Cerebellar cortex (tissue), 1 donor: ENCODE measurements at regions not wholly inside any gene's neighbourhood (a gene's known extent, or its start where the extent isn't known, plus 50 kb on each side); places are given as distances from the start of the nearest gene placed in this dataset.
"Not testable (repeated sequence)": the region's sequence is repeated elsewhere in the genome, so short reads cannot be mapped to it uniquely, and the experiment has no call there.

Source experiments
- DNase-seq: peaks from one replicate; pipeline ENCODE4 v3.0.0-alpha.2; 2015; ENCODE audit warnings: low spot score

DNA sequence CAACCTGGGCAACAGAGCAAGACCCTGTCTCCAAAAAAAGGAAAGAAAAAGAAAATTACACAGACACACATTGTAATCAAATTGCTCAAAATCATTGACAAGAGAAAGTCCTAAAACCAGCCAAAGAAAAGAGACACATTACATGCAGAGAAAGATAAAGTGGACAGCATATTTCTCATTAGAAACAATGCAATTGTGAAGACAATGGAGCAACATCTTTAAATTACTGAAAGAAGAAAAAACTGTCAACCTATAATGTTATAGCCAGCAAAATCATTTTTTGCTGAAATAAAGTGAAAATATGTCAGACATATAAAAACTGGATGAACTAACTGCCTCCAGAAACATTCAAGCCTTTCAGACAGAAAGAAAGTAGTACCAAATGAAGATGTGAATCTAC is 120.6 kb downstream of the TMEM167A start:
- DNase-seq = no peak

DNA sequence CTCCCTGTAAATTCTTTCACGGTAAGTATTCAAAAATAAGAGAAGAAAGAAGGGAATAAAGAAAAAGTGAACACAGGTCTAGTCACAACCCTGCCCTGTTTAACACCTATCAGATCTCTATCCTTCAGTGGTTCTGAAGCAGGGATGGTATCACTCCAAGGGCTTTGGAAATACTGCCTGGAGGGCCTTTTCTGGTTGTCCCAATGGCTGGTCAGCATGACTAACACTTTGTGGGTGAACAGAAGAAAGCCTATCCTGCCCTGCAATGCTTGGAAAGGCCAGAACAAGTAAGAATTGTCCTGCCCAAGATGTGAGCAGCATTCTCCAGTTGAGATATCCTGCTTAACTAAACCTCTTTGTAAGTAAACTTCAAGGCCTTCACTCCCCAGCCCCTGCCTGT is 124.9 kb downstream of the TMEM167A start:
- no peak for DNase-seq

DNA sequence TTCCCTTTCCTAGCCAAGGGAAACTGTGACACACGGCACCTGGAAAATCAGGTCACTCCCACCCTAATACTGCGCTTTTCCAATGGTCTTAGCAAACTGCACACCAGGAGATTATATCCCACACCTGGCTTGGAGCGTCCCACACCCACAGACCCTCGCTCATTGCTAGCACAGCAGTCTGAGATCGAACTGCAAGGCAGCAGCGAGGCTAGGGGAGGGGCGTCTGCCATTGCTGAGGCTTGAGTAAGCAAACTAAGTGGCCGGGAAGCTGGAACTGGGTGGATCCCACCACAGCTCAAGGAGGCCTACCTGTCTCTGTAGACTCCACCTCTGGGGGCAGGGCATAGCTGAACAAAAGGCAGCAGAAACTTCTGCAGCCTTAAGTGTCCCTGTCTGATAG is 132.9 kb downstream of the TMEM167A start:
- not testable (repeated sequence) for DNase-seq

- no peak for DNase-seq
Observed at GRCh38 chr5:82942083-82942881, 134.9 kb downstream of the TMEM167A start.

GRCh38 chr5:82938901-82939725 is 138.1 kb downstream of the TMEM167A start:
- DNase-seq = no peak

DNA sequence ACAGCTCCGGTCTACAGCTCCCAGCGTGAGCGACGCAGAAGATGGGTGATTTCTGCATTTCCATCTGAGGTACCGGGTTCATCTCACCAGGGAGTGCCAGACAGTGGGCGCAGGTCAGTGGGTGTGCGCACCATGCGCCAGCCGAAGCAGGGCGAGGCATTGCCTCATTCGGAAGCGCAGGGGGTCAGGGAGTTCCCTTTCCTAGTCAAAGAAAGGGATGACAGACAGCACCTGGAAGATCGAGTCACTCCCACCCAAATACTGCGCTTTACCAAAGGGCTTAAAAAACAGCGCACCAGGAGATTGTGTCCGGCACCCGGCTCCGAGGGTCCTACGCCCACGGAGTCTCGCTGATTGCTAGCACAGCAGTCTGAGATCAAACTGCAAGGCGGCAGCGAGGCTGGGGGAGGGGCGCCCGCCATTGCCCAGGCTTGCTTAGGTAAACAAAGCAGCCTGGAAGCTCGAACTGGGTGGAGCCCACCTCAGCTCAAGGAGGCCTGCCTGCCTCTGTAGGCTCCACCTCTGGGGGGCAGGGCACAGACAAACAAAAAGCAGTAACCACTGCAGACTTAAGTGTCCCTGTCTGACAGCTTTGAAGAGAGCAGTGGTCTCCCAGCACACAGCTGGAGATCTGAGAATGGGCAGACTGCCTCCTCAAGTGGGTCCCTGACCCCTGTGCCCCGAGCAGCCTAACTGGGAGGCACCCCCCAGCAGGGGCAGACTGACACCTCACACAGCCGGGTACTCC is 144.5 kb downstream of the TMEM167A start:
- not testable (repeated sequence) for DNase-seq

DNA sequence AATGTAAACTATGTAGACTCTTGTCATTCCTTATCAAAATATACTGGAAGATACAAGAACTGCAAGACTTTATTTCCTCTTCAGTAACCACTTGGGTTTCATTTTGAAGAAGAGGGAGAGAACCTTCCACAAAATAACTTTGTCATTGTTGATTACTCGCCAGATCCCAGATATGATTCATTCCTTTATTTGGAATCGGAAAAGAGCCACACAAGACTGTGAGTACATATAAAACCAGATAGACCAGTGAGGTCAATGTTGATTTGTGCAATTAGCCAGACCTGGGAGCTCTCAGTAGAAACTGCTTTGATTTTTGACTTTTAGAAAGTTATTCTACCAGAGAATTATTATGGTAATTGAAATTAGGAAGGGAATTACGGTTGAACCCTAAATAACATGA is 146.1 kb downstream of the TMEM167A start:
- no peak for DNase-seq

DNA sequence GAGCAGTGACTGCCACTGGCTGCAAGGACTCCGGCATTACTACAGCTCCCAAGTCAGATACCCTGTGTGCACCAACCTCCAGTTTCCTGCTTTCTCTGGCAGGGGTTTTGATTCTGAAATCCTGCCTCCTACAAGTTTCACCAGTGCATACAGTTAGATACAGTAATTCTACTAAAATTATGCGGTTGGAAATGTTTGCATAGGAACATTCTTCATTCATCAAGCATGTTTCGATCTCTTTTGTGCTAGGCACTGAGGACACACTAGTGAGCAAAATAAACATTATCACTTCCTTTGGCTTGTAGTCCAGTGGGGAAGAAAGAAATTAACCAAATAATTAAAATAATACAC is 152.2 kb downstream of the TMEM167A start:
- DNase-seq = no peak

- no peak for DNase-seq
Observed at GRCh38 chr5:82924226-82925060, 152.8 kb downstream of the TMEM167A start.

- no peak for DNase-seq
Observed at GRCh38 chr5:82922086-82922734, 155.0 kb downstream of the TMEM167A start.

DNA sequence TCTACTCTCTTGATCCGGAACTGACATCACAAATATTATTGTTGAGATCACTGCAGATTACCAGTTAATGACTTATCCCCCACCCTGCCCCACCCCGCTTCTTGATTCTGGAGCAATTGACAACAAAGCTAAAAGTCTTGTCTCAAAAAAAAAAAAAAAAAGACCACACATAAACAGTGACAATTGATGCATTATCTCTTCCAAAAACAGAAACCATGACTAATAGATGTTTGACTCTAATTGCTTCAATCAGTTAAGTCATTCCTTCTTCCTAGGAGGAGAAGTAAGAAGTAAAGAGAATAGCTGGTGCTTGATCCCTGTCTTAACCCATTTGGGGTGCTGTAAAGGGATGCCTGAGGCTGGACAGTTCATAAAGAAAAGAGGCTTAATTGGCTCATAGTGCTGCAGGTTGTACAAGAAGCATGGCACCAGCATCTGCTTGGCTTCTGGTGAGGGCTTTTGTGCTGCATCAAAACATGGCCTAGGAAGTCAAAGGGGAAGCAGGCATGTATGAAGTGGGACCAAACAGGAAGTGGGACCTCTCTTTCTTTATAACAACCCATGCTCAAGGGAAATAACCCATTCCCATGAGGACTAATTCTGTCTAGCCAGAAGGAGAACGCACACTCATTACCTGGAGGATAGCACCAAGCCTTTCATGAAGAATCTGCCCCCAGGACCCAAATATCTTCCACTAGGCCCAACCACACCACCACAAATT is 158.7 kb downstream of the TMEM167A start:
- no peak for DNase-seq

- DNase-seq = no peak
Observed at GRCh38 chr5:82917584-82917983, 159.6 kb downstream of the TMEM167A start.

GRCh38 chr5:82913971-82914370 is 163.2 kb downstream of the TMEM167A start:
- DNase-seq = no peak

- DNase-seq = no peak
Observed at GRCh38 chr5:82912462-82912861, 164.7 kb downstream of the TMEM167A start.

- DNase-seq = no peak
Observed at GRCh38 chr5:82911910-82912309, 165.3 kb downstream of the TMEM167A start.

DNA sequence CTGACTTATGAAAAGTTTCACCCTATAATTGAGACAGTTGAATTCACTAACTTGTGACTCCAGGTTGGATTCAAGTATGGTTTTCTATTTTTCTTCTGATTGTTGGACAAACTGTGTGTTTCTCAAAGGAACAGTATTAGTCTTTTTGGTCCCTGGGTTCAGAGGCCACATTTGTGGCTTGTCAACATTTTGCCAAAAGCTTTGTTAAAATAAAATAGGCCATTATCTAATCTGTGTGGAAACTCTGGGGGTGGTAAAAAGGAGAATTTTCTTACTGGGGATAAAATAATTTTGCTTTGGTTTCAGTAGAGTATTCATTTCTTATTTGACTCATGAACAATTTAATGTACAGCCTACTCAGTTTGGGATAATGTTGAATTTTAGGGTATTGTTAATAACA is 166.3 kb downstream of the TMEM167A start:
- no peak for DNase-seq

DNA sequence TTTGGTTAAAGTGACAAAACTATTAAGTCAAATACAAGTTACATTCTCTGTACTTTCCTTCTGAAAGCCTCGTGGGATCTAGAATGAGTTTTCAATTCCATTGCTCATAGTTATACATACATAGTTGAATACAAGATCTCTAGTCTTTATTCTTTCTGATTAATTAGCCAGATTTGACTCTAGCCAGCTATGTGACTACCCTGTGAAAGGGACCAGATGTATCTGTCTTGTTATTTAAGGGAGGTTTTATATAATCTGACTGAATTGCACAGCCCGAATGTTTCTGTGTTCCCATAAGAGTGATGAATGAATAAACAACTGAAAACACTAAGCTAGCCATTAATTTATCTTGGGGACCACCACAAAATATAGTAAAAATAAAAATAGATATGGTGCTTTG is 166.7 kb downstream of the TMEM167A start:
- no peak for DNase-seq

- DNase-seq = no peak
Observed at GRCh38 chr5:82909771-82910170, 167.4 kb downstream of the TMEM167A start.

GRCh38 chr5:82905986-82906385 is 171.2 kb downstream of the TMEM167A start:
- no peak for DNase-seq

GRCh38 chr5:82901281-82901888 is 175.8 kb downstream of the TMEM167A start:
- no peak for DNase-seq
